HG03139 (cell line): ENCODE measurements at regions not wholly inside any gene's neighbourhood (a gene's known extent, or its start where the extent isn't known, plus 50 kb on each side); places are given as distances from the start of the nearest gene placed in this dataset.
"Not testable (repeated sequence)": the region's sequence is repeated elsewhere in the genome, so short reads cannot be mapped to it uniquely, and the experiment has no call there.

Experiments used
- ATAC-seq: cut with Tn5 transposase; IDR thresholded peaks from one replicate; pipeline ENCODE4 v1.9.1; 2021; ENCODE audit not compliant: unreplicated experiment

DNA sequence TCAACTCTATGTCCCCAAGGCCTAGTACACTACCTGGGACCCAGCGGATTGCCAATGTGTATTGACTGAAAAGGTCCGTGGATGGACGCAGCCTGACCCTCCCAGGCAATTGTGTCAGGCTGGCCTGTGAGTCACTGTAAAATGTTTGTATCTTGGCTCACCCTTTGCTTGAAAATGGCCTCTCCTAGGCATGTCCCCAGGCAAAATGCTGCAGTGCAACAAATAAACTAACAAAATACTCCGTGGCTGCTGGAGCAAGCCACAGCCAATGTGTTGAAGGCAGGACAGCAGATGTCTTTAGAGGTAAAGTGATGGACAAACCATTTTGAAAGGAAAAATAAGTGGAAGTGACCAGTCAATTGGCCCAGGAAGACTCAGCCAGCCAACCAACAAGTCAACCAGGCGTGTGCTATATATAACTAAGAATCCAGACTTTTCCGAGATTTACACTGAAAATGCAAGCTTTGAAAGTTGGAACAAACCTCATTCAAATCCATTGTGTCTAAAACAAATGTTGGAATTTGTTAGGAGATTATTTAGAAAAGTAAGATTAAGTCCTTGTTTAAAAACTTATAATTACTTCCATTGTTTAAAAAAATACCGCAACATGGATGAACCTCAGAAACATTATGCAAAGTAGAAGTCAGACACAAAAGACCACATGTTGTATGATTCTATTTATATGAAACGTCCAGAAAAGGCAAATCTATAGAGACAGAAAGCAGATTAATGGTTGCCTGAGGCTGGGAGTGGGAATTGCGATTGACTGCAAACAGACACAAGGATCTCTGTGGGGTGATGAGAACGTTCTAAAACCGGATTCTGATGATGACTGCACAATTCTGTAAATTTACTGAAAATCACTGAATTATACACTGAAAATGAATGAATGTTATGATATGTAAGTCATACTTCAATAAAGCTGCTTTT, 191.2 kb downstream of the TLE3 start:
- no peak for ATAC-seq

DNA sequence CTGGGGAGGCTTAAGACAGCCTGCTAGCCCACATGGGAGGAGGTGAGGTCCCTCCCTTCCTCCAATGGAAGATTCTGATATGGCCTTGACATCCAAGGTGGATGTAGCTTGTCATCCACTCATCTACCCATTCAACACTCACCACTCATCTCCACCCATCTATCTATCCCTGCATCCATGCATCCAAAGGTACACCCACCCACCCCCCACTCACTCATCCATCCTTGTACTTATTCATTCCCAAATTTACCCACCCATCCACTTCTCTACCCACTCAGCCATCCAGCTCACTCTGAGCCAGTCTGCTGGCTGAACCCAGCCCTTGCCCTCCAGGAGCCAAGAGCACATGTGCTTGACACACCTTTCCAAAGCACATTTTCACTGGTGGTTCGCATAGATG, 189.7 kb downstream of the TLE3 start:
- no peak for ATAC-seq

GRCh38 chr15:69908590-69909420, 188.9 kb downstream of the TLE3 start:
- no peak for ATAC-seq

GRCh38 chr15:69909719-69910444, 187.8 kb downstream of the TLE3 start:
- ATAC-seq, result no peak

DNA sequence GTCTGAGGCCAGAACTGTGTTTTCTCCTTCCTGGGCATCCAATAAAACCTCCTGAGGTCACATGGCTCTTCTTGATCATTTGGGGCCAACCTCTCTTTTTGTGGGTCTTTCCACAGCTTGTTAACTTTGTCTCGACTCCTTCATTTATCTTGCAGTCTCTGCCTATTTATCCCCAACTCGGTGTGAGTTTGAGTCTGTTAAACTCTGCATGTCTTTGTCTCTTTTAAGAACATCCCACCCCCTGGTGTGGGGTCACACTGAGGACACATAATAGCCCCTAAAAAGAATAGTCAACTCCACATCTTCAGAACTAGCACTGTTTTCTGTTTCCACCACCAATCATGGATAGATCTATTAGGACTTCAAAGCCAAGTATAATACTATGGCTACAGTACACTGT, 187.2 kb downstream of the TLE3 start:
- ATAC-seq, result no peak

DNA sequence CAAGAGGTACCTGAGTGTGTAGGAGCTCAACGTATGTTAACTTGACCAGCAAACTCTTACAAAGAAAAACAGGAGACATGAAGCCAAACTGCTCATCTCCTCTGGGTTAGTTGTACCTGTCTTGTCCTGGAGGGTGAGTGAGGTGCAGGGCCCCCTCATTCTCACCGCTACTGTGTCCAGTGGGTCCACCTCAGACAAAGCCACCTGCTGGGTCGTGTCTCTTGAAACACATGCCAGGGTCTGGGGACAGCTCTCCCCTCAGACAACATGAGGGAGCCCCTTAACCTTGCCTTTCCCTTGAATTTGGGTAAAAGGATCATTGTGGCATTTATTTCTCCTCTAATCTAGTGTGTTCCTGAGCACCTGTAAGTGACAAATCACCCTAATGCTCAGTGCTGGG, 185.6 kb downstream of the TLE3 start:
- no peak for ATAC-seq

GRCh38 chr15:69914040-69914439, 183.7 kb downstream of the TLE3 start:
- no peak for ATAC-seq

GRCh38 chr15:69914960-69915359, 182.8 kb downstream of the TLE3 start:
- no peak for ATAC-seq

GRCh38 chr15:69916169-69916785, 181.4 kb downstream of the TLE3 start:
- no peak for ATAC-seq

DNA sequence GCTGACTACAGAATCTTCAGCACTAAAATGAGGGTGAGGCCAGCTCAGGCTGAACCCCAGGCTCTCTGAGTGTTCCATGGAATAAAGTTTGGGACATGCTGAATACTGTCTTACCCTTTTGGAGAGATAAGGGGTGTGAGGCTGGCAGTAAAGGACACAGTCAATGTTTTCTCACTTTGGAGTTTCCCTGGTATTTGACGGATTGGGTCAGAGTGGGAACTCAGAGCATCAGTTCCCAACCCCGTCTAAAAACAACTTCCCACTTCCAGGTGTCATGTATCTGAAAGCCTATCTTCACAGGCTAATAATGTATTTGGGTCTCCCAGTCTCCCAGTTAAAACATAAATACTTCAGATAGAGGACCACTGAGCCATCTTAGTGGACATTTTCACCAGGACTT, 180.7 kb downstream of the TLE3 start:
- ATAC-seq, result no peak

- ATAC-seq, result no peak
Measured at GRCh38 chr15:69919816-69920215, 177.9 kb downstream of the TLE3 start.

GRCh38 chr15:69920221-69920620, 177.5 kb downstream of the TLE3 start:
- no peak for ATAC-seq

GRCh38 chr15:69921626-69922619, 175.8 kb downstream of the TLE3 start:
- ATAC-seq, result no peak

DNA sequence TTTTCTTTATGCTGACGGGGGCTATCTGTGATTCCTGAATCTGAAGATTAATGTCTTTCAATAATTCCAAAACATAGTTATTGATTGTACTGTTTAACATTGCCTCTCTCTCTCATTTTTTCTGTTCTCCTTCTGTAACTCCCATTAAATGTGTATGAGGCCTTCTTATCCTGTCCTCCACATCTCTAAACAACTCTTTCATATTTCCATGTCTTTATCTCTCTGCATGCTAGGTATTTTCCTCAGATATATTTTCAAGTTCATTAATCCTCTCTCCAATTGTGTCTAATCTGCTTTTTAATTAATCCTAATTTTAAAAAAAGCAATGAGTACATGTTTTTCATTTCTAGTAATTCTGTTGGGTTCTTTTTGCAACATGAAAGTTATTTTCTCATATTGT, 173.2 kb downstream of the TLE3 start:
- ATAC-seq, result no peak

DNA sequence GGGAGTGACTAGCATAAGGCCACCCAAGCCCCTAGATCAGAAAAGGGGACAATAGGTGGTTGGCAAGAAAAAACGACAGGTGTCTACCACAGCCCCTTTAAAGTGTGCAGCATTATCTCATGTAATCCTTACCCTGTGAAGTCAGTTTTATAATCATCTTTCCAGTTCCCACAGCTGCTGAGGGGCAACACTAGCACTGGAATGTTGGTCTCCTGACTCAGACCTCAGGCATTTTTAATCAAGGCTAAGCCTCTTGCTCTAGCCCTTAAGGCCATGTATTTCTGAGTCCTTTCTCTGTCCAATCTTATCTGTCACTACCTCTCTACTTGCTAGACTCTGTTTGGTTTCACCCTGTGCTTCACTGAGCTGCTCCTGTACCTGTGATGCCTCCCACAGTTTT, 171.7 kb downstream of the TLE3 start:
- ATAC-seq, result no peak

- ATAC-seq, result no peak
Measured at GRCh38 chr15:69926721-69927120, 171.0 kb downstream of the TLE3 start.

GRCh38 chr15:69928890-69929289, 168.8 kb downstream of the TLE3 start:
- not testable (repeated sequence) for ATAC-seq

GRCh38 chr15:69929905-69930630, 167.6 kb downstream of the TLE3 start:
- no peak for ATAC-seq

GRCh38 chr15:69930754-69931153, 167.0 kb downstream of the TLE3 start:
- no peak for ATAC-seq
